ENCODE measurements at regions not wholly inside any gene's neighbourhood (a gene's known extent, or its start where the extent isn't known, plus 50 kb on each side); places are given as distances from the start of the nearest gene placed in this dataset.

GRCh38 chr14:38547961-38548490 is 292.1 kb upstream of the CLEC14A start:
- Histone ChIP-seq H2AFZ (ENCODE audit: low read length) (no peak overlapping the region), H3K4me2 (ENCODE audit: low read depth, low read length) (no peak overlapping the region)

More at GRCh38 chr14:38547961-38548490, 292.1 kb upstream of the CLEC14A start:
- Histone ChIP-seq H3K36me3 (replicated peaks in 1 of 2; ENCODE audit: control insufficient read depth in 1 of 2, insufficient read depth in 2 of 2, low read length in 2 of 2) (no peaks in the 10 kb centered on the region), H3K9me3 (ENCODE audit: low read length) (no peaks in the 10 kb centered on the region), H3K27me3 (ENCODE audit: control insufficient read depth in 1 of 2, insufficient read depth in 2 of 2, low read length in 2 of 2) (no peaks in the 10 kb centered on the region), H3K27ac (ENCODE audit: extremely low read length, insufficient read depth, low read length) (no peak overlapping the region), H3K79me2 (ENCODE audit: insufficient read depth, low read length) (no peaks in the 10 kb centered on the region), H3K4me3 (replicated peaks in 1 of 3; ENCODE audit: insufficient read depth in 1 of 3, low read depth in 2 of 3, low read length in 3 of 3) (no peak overlapping the region), H4K20me1 (ENCODE audit: insufficient read depth, low read length) (no peaks in the 10 kb centered on the region), H3K9ac (ENCODE audit: insufficient read depth, low read depth, low read length) (no peak overlapping the region), H3K4me1 (ENCODE audit: insufficient read depth, low read length) (peaks cover 8% of the 10 kb centered on the region)
- WGBS (ENCODE audit: low lambda C conversion rate), result 11% methylated on average over 2 of the region's 2 CpGs
- intact Hi-C loops (cut with micrococcal nuclease; ENCODE audit: unreplicated experiment), result no loop called here
- POLR2A ChIA-PET, result no interaction called here
- ATAC-seq (no peak), DNase-seq (ENCODE audit: low spot score) (no peak), FAIRE-seq (no peak)
- no TSS peak for BruUV-seq (replicated peaks)
- TF ChIP-seq ELF1 (CRISPR knock-in tag; IDR thresholded peaks at IDR 0.05) (no peak), ZBTB37 (CRISPR knock-in tag; IDR thresholded peaks at IDR 0.05) (no peak), TEF (CRISPR knock-in tag; IDR thresholded peaks at IDR 0.05) (no peak), GFI1 (CRISPR knock-in tag; IDR thresholded peaks at IDR 0.05; ENCODE audit: borderline replicate concordance) (no peak), MLXIP (CRISPR knock-in tag; IDR thresholded peaks at IDR 0.05; ENCODE audit: borderline replicate concordance) (no peak), ZNF264 (CRISPR knock-in tag; IDR thresholded peaks at IDR 0.05) (no peak)
- CTCF ChIA-PET (ENCODE audit: low intra/inter-chr PET ratio, low total read pairs), result no interaction called here
- in situ Hi-C loops (cut with HindIII; ENCODE audit: extremely low pct_ligation_motif_present, low pct_unique_long_range_greater_than_20kb), result no loop called here

Measured in HepG2 (cell line).